HL-60 (cell line): ENCODE measurements at regions not wholly inside any gene's neighbourhood (a gene's known extent, or its start where the extent isn't known, plus 50 kb on each side); places are given as distances from the start of the nearest gene placed in this dataset.

Experiments used
- DNase-seq, 2 experiments: peaks; one replicate each; pipeline ENCODE4 v3.0.0-alpha.2; 2010 to 2020; ENCODE audit warnings: low read depth in 1 of 2, low spot score in 1 of 2
- H3K27ac ChIP-seq: fragments of 250-450 bp; sonication (Bioruptor Pico); replicated peaks from 2 replicates; pipeline ENCODE4 v1.5.1; 2020; ENCODE audit warnings: mild to moderate bottlenecking, moderate library complexity
- H3K27me3 ChIP-seq: fragments of 250-450 bp; sonication (Bioruptor Pico); 2 replicates; pipeline ENCODE4 v1.5.1; 2021; ENCODE audit warnings: mild to moderate bottlenecking, moderate library complexity; ENCODE audit not compliant: insufficient read depth, poor library complexity, severe bottlenecking
- H3K4me3 ChIP-seq: replicated peaks from 2 replicates; pipeline ENCODE4 v1.5.1; 2011; ENCODE audit warnings: mild to moderate bottlenecking, control low read depth, low read length; ENCODE audit not compliant: insufficient read depth
- GABPA ChIP-seq: IDR thresholded peaks from 2 replicates; pipeline ENCODE4 v1.6.1; 2012; ENCODE audit warnings: low read depth
- POLR2AphosphoS5 ChIP-seq: IDR thresholded peaks from 2 replicates; pipeline ENCODE4 v1.6.1; 2012; ENCODE audit warnings: low read depth
- SPI1 ChIP-seq: IDR thresholded peaks from 2 replicates; pipeline ENCODE4 v1.6.1; 2012; ENCODE audit warnings: low read depth, mild to moderate bottlenecking, borderline replicate concordance
- TF ChIP-seq, protein P1 (sequence below): IDR thresholded peaks from 2 replicates; pipeline ENCODE4 v1.6.1; 2012; ENCODE audit warnings: low read depth; ENCODE audit not compliant: insufficient replicate concordance
- TF ChIP-seq, protein P2 (sequence below): IDR thresholded peaks from one replicate; pipeline ENCODE4 v1.5.1; 2011; ENCODE audit warnings: low read length, control low read depth, inconsistent platforms; ENCODE audit not compliant: insufficient read depth

DNA sequence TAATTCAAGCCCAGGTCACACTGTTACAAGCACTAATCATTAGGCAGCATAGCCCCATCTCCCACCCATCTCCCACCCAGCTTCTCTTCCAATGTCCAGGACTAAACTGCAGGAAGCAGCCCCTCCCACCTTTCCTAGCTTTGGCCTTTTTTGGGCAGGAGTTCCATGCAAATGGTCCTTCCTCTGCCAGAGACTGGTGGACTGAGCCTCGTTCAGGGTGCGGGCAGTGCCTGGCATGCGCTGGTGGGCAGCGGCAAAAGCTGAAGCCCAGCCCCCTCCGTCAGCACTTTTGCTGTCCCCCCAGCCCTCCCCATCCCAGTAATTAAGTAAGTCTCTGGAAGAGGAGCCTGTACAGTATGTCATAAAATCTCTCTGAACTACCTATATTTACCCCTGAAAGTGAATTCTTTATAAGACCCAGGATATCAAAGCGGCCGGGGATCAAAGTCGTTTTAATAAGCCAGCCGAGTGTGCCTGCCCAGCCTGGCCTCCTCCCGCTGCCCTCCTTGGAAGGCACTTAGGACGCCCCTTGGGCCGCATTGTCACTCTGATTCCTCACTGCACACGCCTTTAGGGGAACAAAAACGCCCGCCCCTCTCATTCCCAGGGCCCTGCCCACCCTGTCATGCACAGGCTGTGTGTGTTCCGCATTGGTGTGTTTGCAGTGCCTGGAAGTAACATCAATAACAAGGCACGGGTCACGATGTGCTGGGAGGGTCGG, 109.9 kb downstream of the IRX5 start:
- no peak for DNase-seq
- TF ChIP-seq, protein P1, sequence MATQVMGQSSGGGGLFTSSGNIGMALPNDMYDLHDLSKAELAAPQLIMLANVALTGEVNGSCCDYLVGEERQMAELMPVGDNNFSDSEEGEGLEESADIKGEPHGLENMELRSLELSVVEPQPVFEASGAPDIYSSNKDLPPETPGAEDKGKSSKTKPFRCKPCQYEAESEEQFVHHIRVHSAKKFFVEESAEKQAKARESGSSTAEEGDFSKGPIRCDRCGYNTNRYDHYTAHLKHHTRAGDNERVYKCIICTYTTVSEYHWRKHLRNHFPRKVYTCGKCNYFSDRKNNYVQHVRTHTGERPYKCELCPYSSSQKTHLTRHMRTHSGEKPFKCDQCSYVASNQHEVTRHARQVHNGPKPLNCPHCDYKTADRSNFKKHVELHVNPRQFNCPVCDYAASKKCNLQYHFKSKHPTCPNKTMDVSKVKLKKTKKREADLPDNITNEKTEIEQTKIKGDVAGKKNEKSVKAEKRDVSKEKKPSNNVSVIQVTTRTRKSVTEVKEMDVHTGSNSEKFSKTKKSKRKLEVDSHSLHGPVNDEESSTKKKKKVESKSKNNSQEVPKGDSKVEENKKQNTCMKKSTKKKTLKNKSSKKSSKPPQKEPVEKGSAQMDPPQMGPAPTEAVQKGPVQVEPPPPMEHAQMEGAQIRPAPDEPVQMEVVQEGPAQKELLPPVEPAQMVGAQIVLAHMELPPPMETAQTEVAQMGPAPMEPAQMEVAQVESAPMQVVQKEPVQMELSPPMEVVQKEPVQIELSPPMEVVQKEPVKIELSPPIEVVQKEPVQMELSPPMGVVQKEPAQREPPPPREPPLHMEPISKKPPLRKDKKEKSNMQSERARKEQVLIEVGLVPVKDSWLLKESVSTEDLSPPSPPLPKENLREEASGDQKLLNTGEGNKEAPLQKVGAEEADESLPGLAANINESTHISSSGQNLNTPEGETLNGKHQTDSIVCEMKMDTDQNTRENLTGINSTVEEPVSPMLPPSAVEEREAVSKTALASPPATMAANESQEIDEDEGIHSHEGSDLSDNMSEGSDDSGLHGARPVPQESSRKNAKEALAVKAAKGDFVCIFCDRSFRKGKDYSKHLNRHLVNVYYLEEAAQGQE: no peak
- TF ChIP-seq, protein P2, sequence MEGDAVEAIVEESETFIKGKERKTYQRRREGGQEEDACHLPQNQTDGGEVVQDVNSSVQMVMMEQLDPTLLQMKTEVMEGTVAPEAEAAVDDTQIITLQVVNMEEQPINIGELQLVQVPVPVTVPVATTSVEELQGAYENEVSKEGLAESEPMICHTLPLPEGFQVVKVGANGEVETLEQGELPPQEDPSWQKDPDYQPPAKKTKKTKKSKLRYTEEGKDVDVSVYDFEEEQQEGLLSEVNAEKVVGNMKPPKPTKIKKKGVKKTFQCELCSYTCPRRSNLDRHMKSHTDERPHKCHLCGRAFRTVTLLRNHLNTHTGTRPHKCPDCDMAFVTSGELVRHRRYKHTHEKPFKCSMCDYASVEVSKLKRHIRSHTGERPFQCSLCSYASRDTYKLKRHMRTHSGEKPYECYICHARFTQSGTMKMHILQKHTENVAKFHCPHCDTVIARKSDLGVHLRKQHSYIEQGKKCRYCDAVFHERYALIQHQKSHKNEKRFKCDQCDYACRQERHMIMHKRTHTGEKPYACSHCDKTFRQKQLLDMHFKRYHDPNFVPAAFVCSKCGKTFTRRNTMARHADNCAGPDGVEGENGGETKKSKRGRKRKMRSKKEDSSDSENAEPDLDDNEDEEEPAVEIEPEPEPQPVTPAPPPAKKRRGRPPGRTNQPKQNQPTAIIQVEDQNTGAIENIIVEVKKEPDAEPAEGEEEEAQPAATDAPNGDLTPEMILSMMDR: no peak
- no peak for TF ChIP-seq POLR2AphosphoS5
- no peak for TF ChIP-seq GABPA
- no peak for TF ChIP-seq SPI1
- no peak overlapping the region for H3K4me3 ChIP-seq
- H3K27ac ChIP-seq: no peak overlapping the region
- H3K27me3 ChIP-seq: no peaks in the 10 kb centered on the region

DNA sequence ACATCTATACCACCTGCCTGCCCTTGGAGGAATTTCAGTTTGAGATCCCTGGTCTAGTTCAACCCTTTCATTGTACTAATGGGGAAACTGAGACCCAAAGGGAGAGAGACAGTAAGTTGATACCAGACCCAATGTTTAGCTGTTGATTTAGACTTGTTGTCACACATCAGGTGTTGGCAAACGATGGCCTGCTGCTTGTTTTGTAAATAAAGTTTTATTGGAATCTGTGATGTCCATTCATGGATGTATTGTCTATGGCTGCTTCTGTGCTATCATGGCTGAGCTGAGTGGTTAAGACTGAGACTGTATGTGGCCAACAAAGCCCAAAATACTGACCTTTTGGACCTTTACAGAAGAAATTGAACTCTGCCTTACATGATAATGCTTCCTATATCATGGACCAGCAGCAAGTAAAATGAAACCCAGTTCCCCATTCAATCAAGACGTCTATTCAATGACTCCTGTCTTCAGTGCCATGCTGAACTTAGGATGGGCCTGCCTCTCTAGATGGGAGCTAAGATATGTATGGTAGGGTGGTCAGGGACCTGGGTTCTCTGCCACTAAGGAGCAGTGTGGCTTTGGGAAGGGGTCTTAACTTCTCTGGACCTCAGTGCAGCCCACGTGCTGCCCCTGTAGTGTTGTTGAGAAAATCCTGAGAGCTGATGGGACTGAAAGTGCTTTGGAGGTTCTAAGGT, 111.0 kb downstream of the IRX5 start:
- Histone ChIP-seq H3K27me3 (no peaks in the 10 kb centered on the region), H3K4me3 (no peak overlapping the region), H3K27ac (no peak overlapping the region)
- TF ChIP-seq SPI1 (no peak), POLR2AphosphoS5 (no peak), GABPA (no peak)
- TF ChIP-seq, protein P1: no peak
- TF ChIP-seq, protein P2: no peak
- DNase-seq: no peak

DNA sequence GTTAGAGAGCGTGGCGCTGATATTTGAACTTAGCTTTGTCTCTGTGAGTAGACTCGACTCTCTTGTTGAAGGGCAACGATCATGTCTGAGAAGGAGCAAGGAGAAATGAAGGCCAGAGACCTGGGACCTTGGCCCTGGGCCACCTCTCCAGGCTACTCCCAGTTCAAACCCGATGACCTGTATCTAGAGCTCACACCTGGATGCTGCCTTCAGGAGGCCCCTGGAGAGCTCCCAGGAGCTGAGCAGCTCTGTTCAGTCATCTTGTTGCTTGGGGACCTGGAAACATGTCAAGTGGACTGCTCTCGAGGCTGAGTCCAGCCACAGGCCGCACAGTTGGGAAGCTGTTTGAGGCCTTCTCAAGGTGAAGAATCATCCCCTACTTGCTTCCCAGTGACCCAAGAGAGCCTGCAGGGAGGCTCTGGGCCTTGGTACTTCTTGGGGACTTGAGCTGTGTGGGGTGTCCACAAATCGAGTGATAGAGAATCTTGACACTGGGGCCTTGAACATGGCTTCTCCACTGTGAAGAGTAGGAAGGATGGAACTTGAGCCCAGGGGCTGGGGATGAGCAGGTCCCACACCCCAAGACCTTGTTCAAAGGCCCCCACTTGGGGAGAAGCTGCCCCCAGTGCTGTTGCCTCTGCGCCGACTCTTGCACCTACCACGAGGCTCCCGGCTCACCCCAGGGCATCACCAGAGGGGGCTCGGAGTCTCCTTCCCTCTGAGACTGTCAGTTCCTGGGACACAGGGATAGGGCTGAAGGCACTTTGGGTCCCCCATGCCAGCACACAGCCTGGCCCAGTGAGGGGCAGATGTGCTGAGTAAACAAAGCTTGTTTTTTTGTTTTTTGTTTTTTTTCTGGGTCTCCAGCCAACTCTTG, 112.1 kb downstream of the IRX5 start:
- TF ChIP-seq SPI1 (no peak), GABPA (no peak), POLR2AphosphoS5 (no peak)
- TF ChIP-seq, protein P1: no peak
- TF ChIP-seq, protein P2: no peak
- no peak for DNase-seq
- no peak overlapping the region for H3K4me3 ChIP-seq
- no peak overlapping the region for H3K27ac ChIP-seq
- no peaks in the 10 kb centered on the region for H3K27me3 ChIP-seq
